K562 (cell line): ENCODE measurements at regions not wholly inside any gene's neighbourhood (a gene's known extent, or its start where the extent isn't known, plus 50 kb on each side); places are given as distances from the start of the nearest gene placed in this dataset.

Experiments
- ARHGAP35 ChIP-seq: fragments of 450-650 bp; IDR thresholded peaks from 2 replicates; pipeline ENCODE4 v1.6.1; 2018; ENCODE audit not compliant: partially characterized antibody
- ARID2 ChIP-seq: fragments of 450-650 bp; IDR thresholded peaks from 2 replicates; pipeline ENCODE4 v1.6.1; 2017; ENCODE audit warnings: antibody characterized with exemption, mild to moderate bottlenecking
- ELF4 ChIP-seq: fragments of 450-650 bp; formaldehyde crosslinking; IDR thresholded peaks from 2 replicates; pipeline ENCODE4 v1.4.0; 2022; ENCODE audit warnings: missing genetic modification characterization
- EWSR1 ChIP-seq: fragments of 450-650 bp; IDR thresholded peaks from 2 replicates; pipeline ENCODE4 v1.6.1; 2018; ENCODE audit warnings: borderline replicate concordance, mild to moderate bottlenecking, low read depth, moderate library complexity; ENCODE audit not compliant: partially characterized antibody
- HDAC1 ChIP-seq, 2 experiments: fragments of 450-650 bp; IDR thresholded peaks; 2 replicates each; pipeline ENCODE4 v1.6.1; 2016 to 2017; ENCODE audit warnings: inconsistent platforms in 1 of 2, mild to moderate bottlenecking in 1 of 2, moderate library complexity in 1 of 2
- HMBOX1 ChIP-seq: sonication (generic); IDR thresholded peaks from 2 replicates; pipeline ENCODE4 v1.6.1; 2016
- KDM1A ChIP-seq, 2 experiments: fragments of 450-650 bp; IDR thresholded peaks; 2 replicates each; pipeline ENCODE4 v1.6.1; 2016; ENCODE audit warnings: mild to moderate bottlenecking in 2 of 2
- MCM7 ChIP-seq, 2 experiments: fragments of 450-650 bp; IDR thresholded peaks; 2 replicates each; pipeline ENCODE4 v1.6.1; 2016 to 2018
- NRF1 ChIP-seq, 2 experiments: fragments of 450-650 bp; IDR thresholded peaks in 1 of 2; conservative IDR thresholded peaks in 1 of 2; 2 replicates each; pipeline ENCODE4 v1.6.1; 2014; ENCODE audit warnings: mild to moderate bottlenecking in 2 of 2
- RFX7 ChIP-seq: fragments of 250-450 bp; sonication (Bioruptor Pico); IDR thresholded peaks from 2 replicates; pipeline ENCODE4 v1.5.1; 2021; ENCODE audit warnings: mild to moderate bottlenecking
- SNRNP70 ChIP-seq: fragments of 200-400 bp; formaldehyde crosslinking; optimal IDR thresholded peaks from 2 replicates; pipeline ENCODE3; 2017; ENCODE audit warnings: low read depth, low read length
- SPI1 ChIP-seq: IDR thresholded peaks from 2 replicates; pipeline ENCODE4 v1.6.1; 2011; ENCODE audit warnings: low read depth, low read length, control low read depth, borderline replicate concordance
- XRCC4 ChIP-seq: IDR thresholded peaks from one replicate; pipeline ENCODE4 v1.6.1; 2011; ENCODE audit not compliant: insufficient read depth, insufficient read length; ENCODE audit errors: extremely low read depth
- ZBTB11 ChIP-seq, 3 experiments: fragments of 200-800 bp in 1 of 3; fragments of 250-450 bp in 1 of 3; fragments of 450-650 bp in 1 of 3; sonication (Bioruptor Pico) in 1 of 3; sonication (Bioruptor generic) in 1 of 3; formaldehyde crosslinking in 1 of 3; IDR thresholded peaks; 2 replicates each; pipeline versions ENCODE4 v1.6.1 to v1.8.0; 2016 to 2022; ENCODE audit warnings: mild to moderate bottlenecking in 2 of 3, missing genetic modification characterization in 2 of 3, missing compliant biosample characterization in 1 of 3, moderate library complexity in 1 of 3
- ZBTB33 ChIP-seq: sonication (generic); formaldehyde crosslinking; IDR thresholded peaks from 2 replicates; pipeline ENCODE4 v1.8.1; 2023; ENCODE audit warnings: mild to moderate bottlenecking, missing genetic modification reagents
- ZBTB49 ChIP-seq: sonication (generic); formaldehyde crosslinking; IDR thresholded peaks from 2 replicates; pipeline ENCODE4 v1.8.0; 2022; ENCODE audit warnings: missing genetic modification reagents, mild to moderate bottlenecking, borderline replicate concordance

GRCh38 chr20:53707371-53708055, 113.9 kb upstream of the ZNF217 start (continued):
- peak in 1 of 3 experiments; percentile 96; a peak in 2 of 6 replicates for TF ChIP-seq ZBTB11 (CRISPR knock-in tag; IDR thresholded peaks at IDR 0.05)
- peak; percentile 21 for TF ChIP-seq HMBOX1
- no peak for TF ChIP-seq XRCC4
- peak in 1 of 2 experiments; percentile 25; a peak in 1 of 4 replicates for TF ChIP-seq HDAC1 (IDR thresholded peaks at IDR 0.05)
- no peak for TF ChIP-seq SNRNP70
- peak; percentile 31; the same call in 1 of the 2 replicates for TF ChIP-seq ARID2
- TF ChIP-seq NRF1 (conservative IDR thresholded peaks at IDR 0.05 in 1 of 2, IDR thresholded peaks at IDR 0.05 in 1 of 2): no peak
- 0 out of 4 replicates have a peak, but pooled peaks of 1 of the 2 experiments have one; percentile 66 for TF ChIP-seq MCM7 (IDR thresholded peaks at IDR 0.05)
- no peak for TF ChIP-seq RFX7
- peak; percentile 48; the same call in 1 of the 2 replicates for TF ChIP-seq SPI1
- peak; percentile 38 for TF ChIP-seq ARHGAP35
- TF ChIP-seq KDM1A (IDR thresholded peaks at IDR 0.05): peak in 1 of 2 experiments; percentile 58; a peak in 1 of 4 replicates
- no peak for TF ChIP-seq ZBTB49 (CRISPR knock-in tag)
- TF ChIP-seq ZBTB33: no peak
- TF ChIP-seq ELF4: peak; percentile 71; the same call in 1 of the 2 replicates
- TF ChIP-seq EWSR1: peak; percentile 69
